GM12878 (cell line): ENCODE measurements at regions not wholly inside any gene's neighbourhood (a gene's known extent, or its start where the extent isn't known, plus 50 kb on each side); places are given as distances from the start of the nearest gene placed in this dataset.
A peak's percentile ranks its signal among the peaks of the same experiment; 100 is the strongest.

ENCODE experiments used
- CBFB ChIP-seq: IDR thresholded peaks from 2 replicates; pipeline ENCODE4 v1.6.1; 2016; ENCODE audit warnings: antibody characterized with exemption, low read depth
- GABPA ChIP-seq: IDR thresholded peaks from 2 replicates; pipeline ENCODE4 v1.6.1; 2014; ENCODE audit warnings: antibody characterized with exemption, low read depth, mild to moderate bottlenecking, inconsistent platforms
- IKZF1 ChIP-seq: fragments of 450-650 bp; conservative IDR thresholded peaks from 2 replicates; pipeline ENCODE4 v1.6.1; 2017; ENCODE audit warnings: antibody characterized with exemption, mild to moderate bottlenecking
- IKZF2 ChIP-seq, 2 experiments: fragments of 450-650 bp; IDR thresholded peaks; 2 replicates each; pipeline ENCODE4 v1.6.1; 2017; ENCODE audit warnings: mild to moderate bottlenecking in 2 of 2, moderate library complexity in 2 of 2
- MYB ChIP-seq: fragments of 150-350 bp; IDR thresholded peaks from 2 replicates; pipeline ENCODE4 v1.6.1; 2014; ENCODE audit warnings: mild to moderate bottlenecking, low read depth, low read length, borderline replicate concordance
- POLR2A ChIP-seq: IDR thresholded peaks from 2 replicates; pipeline ENCODE4 v1.6.1; 2011; ENCODE audit warnings: low read depth, mild to moderate bottlenecking, low read length
- POLR2AphosphoS5 ChIP-seq: IDR thresholded peaks from 2 replicates; pipeline ENCODE4 v1.6.1; 2011; ENCODE audit warnings: mild to moderate bottlenecking, low read length, inconsistent platforms
- RBBP5 ChIP-seq: fragments of 200-600 bp; sonication (generic); conservative IDR thresholded peaks from 2 replicates; pipeline ENCODE4 v1.6.1; 2016
- SMARCA5 ChIP-seq: fragments of 450-650 bp; IDR thresholded peaks from 2 replicates; pipeline ENCODE4 v1.6.1; 2017; ENCODE audit warnings: mild to moderate bottlenecking
- SMC3 ChIP-seq: IDR thresholded peaks from 2 replicates; pipeline ENCODE4 v1.6.1; 2011; ENCODE audit warnings: low read length, improper control_type of control experiment, borderline replicate concordance
- SPI1 ChIP-seq: IDR thresholded peaks from 2 replicates; pipeline ENCODE4 v1.6.1; 2011; ENCODE audit warnings: low read depth, mild to moderate bottlenecking, low read length, moderate library complexity, borderline replicate concordance; ENCODE audit not compliant: insufficient read depth
- TF ChIP-seq, protein P1 (sequence below): IDR thresholded peaks from 2 replicates; pipeline ENCODE4 v1.6.1; 2012; ENCODE audit warnings: low read depth, low read length, improper control_type of control experiment
- TF ChIP-seq, protein P2 (sequence below): IDR thresholded peaks from 2 replicates; pipeline ENCODE4 v1.6.1; 2011; ENCODE audit warnings: low read depth, low read length, improper control_type of control experiment, borderline replicate concordance

GRCh38 chr6:144460327-144461095 lies 175.4 kb downstream of the UTRN start (continued):
- TF ChIP-seq SMARCA5, result no peak
- TF ChIP-seq SMC3, result no peak
- 0 out of 2 replicates have a peak, but pooled peaks have one; percentile 21 for TF ChIP-seq IKZF1
- no peak for TF ChIP-seq CBFB
- no peak for TF ChIP-seq POLR2A
- TF ChIP-seq GABPA, result no peak
- TF ChIP-seq, protein P1, sequence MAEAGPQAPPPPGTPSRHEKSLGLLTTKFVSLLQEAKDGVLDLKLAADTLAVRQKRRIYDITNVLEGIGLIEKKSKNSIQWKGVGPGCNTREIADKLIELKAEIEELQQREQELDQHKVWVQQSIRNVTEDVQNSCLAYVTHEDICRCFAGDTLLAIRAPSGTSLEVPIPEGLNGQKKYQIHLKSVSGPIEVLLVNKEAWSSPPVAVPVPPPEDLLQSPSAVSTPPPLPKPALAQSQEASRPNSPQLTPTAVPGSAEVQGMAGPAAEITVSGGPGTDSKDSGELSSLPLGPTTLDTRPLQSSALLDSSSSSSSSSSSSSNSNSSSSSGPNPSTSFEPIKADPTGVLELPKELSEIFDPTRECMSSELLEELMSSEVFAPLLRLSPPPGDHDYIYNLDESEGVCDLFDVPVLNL, result no peak
- no peak for TF ChIP-seq POLR2AphosphoS5
- TF ChIP-seq MYB, result no peak
- TF ChIP-seq RBBP5, result no peak
- TF ChIP-seq IKZF2 (IDR thresholded peaks at IDR 0.05), result peak in 1 of 2 experiments; percentile 16; a peak in 1 of 4 replicates
- TF ChIP-seq SPI1, result peak; percentile 42; the same call in 1 of the 2 replicates
- TF ChIP-seq, protein P2, sequence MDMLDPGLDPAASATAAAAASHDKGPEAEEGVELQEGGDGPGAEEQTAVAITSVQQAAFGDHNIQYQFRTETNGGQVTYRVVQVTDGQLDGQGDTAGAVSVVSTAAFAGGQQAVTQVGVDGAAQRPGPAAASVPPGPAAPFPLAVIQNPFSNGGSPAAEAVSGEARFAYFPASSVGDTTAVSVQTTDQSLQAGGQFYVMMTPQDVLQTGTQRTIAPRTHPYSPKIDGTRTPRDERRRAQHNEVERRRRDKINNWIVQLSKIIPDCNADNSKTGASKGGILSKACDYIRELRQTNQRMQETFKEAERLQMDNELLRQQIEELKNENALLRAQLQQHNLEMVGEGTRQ, result no peak
